ENCODE measurements at regions not wholly inside any gene's neighbourhood (a gene's known extent, or its start where the extent isn't known, plus 50 kb on each side); places are given as distances from the start of the nearest gene placed in this dataset.
A peak's percentile ranks its signal among the peaks of the same experiment; 100 is the strongest.

GRCh38 chr1:39109644-39110043 is 83.5 kb downstream of the NDUFS5 start:
- no peak for FAIRE-seq

DNA sequence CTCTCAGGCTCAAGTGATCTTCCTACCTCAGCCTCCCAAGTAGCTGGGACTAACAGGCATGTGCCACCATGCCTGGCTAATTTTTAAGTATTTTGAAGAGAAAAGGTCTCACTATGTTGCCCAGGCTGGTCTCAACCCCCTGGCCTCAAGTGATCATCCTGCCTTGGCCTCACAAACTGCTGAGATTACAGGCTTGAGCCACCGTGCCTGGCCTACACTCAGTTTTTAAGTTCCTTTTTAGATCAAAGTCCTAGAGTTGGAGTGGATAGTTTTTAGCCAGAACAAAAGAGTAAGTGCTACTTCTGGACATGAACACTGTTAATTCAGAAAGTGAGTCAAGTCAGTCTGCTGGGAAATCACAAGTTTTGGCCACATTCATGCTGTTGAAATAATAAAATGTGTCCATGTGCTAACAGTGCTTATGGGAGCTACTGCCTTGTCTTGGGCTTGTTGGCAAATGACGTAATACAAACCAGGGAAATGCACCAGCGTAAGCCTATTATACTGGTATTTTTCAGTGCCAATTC is 84.2 kb downstream of the NDUFS5 start:
- FAIRE-seq = no peak

DNA sequence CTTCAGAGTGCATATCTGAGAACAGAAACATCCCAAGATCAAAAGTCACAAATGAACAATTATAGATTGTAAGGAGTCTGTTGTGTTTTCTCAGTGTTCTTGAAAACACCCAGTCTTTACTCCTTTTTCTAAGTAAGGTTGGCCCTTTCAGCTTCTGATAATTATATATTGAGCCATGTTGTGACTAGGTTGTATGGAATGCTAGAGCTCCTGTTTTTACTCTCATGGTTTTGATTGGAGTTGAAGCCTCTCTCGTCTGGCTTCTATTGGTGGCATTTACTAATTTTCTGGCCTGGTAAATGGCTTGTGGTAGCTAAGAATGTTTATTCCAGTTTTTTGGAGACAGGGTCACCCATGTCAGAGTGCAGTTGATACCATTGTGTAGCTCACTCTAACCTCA is 84.7 kb downstream of the NDUFS5 start:
- FAIRE-seq = no peak

GRCh38 chr1:39113109-39113743 is 87.1 kb downstream of the NDUFS5 start:
- FAIRE-seq = no peak

DNA sequence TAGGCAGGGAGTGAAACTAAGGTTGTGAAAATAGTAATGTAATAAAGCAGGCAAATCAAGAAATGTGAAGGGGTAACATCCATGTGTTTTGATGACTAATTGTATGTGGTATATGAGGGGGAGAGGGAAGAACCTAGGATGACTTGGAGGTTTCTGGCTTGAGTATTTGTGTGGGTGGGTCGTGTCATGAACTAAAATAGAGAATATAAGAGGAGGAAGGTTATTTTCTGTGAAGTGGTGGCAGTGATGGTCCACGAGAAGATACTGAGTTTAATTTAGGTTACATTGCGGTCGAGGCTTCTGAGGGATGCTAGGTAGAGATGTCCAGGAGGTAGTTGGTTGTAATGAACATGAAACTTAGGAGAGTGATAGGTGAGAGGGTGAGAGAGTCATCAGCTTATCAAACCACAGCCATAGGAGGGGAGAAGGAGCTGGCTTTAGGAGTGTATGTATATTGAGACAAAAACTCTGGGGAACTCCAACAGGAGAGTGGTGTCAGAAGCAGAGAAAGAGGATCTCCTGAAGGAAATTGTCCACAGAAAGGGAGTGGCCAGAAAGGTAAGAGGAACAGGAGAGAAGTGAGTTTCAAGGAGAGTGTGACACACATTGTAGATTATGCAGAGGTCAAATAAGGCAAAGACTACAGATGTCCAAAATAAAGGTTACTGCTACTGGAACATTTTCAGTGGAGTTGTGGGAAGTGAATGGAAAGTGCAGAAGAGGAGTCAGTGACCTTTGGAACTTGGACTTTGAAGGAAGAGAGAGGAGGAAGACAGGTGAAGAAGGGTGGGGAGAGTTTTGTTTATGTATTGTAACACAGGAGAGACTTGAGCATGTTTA is 89.0 kb upstream of the MACF1 start:
- no peak for FAIRE-seq

DNA sequence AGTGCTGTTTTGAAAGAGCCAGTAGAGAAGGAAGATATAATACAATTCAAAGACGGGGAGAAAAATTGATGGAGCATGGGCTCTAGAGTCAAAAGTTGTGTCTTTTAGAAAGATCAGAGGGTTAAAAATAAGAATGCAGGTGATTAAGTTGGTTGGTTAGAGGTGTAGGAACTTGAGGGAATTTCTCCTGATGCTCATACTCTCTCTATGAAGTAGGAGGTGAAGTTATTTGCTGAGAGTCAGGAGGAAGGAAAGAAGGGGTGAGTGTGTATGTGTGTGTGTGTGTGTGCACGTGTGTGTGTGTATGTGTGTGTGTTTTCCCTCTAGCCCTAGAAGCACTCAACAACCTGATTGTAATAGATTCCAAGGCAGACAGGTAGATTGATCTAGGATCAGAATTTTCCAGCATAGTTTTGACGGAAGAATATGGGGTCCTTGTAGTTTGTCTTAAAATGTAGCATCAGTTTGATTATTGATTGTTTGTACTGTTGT is 88.3 kb upstream of the MACF1 start:
- FAIRE-seq = no peak

DNA sequence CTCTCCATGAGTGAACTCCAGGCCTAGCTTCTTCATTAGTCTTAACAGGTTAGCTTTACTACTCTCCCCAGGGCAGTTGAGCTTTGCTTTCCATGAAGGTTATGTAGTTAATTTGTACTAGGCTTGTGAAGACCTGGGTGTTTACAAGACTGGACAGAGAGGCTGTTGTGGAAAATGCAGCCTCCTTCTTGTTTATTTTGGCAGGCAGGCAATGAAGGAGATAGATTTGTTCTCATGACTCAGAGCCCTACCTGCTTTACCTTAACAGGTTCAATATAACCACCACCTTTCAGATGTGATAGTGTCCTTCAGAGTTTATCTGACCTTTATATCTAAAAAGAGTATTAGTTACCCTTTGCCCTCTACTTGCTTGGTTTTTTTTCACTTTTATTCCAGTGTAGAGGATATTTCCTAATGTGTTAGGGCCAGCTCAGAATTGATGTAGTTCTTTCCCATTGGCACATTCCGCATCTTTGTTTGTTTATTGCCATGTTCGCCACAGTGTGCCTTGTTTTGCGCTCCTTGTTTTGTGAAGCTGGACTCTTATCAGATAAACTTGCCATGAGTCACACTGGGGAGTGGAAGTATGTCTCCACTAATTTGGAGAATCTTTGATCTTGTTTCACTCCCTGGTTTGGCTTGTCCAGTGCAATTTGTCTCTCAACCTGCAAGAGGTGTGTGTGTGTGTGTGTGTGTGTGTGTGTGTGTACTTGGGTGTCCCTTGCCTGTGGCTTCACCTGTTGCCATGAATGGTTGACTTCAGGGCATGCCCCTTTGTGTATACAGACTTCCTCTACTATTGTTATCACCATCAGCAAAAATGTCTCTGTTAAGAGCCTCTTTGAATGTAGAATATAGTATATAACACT is 87.4 kb upstream of the MACF1 start:
- FAIRE-seq = no peak

- FAIRE-seq = no peak
These were observed 86.5 kb upstream of the MACF1 start for GRCh38 chr1:39117899-39118450.

GRCh38 chr1:39122056-39122455 is 82.4 kb upstream of the MACF1 start:
- FAIRE-seq = no peak

DNA sequence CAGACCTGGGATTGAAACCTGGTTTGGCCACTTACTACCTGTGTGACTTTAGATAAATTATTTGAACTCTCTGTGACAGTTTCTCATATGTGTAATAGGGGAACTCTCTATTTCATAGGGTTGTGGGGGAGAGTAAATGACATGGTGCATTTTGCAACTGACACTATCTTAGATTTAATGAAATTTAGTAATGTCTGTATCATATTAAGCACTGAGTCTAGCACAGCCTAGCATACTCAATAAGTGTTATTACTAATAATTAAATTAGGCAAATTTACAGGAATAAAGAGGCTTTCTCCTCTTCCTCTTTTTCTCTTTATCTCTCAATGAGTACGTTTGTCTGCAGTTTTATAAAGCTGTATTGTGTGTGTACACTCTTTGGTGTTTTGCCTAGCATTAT is 80.2 kb upstream of the MACF1 start:
- no peak for FAIRE-seq

GRCh38 chr1:39127513-39127912 is 77.0 kb upstream of the MACF1 start:
- FAIRE-seq = no peak

DNA sequence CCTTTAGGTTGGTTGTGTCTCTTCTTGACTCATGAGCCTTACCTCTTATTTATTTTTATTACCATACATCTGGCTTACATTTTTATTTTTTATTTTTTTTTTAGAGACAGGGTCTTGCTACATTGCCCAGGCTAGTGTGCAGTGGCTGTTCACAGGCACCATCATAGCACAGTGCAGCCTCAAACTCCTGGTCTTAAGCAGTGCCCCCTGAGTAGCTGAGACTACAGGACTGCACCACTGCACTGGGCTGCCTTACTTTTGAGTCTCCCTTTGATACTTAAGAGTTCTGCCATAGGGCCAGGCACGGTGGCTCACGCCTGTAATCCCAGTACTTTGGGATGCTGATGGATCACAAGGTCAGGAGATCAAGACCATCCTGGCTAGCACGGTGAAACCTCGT is 76.4 kb upstream of the MACF1 start:
- FAIRE-seq = no peak

DNA sequence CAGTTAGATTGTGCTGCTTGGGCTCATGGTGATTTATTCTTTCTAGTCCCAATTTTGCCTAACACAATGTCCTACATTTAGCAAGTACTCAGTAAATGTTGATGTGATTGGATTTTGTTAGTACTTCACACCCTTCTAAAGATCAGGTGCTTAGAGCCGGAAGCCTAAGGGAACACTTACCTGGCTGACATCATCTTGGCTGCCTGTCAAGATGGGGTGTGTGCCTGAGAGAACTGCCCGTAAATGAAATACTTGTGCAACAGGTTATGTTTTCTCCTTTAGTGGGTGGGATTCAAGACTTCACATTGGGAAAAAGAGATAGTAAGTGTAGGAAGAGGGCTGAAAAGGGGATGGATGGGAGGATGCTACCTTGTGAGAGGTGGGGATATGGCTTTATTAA is 75.5 kb upstream of the MACF1 start:
- FAIRE-seq = no peak

DNA sequence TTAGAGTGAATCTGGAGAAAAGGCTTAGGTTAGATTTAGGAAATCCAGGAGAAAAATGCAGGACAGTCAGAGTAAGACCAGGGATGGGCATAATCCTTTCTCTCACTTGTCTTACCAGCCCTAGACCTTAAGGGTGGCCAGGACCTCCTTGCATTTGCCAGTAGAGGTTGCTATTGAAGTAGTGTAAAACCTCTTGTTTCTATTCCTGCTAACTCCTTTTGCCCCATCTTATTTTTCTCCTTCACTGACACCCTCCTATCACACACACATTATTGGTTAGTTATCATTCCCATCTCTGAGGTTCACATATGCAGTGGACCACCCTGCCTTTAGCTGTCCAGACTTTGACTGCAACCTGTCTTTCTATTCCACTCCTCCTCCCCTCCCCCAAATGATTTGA is 75.0 kb upstream of the MACF1 start:
- FAIRE-seq = no peak

DNA sequence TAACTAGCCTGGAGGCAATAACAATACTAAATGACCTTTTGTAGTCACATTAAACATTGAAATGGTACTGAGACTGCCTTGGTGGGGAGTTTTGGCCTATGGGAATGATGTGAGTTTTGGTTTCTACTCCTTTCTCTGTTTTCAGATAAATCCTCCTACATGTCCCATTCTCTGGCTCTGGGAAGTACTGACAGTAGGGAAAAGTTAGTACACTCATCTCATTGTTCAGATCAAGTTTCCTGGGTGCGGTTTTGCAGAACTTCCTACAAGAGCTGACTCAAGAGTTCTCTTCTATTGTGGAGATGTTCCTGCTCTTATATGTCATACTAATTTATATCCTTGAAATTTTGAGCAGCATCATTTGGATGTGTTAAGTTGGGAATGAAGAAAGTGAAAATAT is 74.2 kb upstream of the MACF1 start:
- FAIRE-seq = no peak

GRCh38 chr1:39131940-39132339 is 72.6 kb upstream of the MACF1 start:
- no peak for FAIRE-seq

GRCh38 chr1:39132505-39133339 is 71.8 kb upstream of the MACF1 start:
- FAIRE-seq = no peak

DNA sequence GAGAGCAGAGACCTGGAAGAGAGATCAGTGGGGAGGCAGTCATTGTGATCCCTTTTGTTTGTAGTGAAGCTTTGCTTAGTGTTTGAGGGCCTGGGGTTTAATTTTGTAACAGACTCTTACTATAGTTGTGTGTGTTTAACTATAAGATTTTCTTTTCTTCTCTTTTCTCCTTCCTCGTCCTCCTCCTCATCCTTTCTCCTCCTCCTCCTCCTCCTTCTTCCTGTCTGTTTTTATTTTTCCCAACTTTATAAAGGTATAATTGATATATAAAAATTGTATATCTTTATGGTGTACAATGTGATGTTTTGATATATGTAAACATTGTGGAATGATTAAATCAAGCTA is 71.2 kb upstream of the MACF1 start:
- FAIRE-seq = no peak

DNA sequence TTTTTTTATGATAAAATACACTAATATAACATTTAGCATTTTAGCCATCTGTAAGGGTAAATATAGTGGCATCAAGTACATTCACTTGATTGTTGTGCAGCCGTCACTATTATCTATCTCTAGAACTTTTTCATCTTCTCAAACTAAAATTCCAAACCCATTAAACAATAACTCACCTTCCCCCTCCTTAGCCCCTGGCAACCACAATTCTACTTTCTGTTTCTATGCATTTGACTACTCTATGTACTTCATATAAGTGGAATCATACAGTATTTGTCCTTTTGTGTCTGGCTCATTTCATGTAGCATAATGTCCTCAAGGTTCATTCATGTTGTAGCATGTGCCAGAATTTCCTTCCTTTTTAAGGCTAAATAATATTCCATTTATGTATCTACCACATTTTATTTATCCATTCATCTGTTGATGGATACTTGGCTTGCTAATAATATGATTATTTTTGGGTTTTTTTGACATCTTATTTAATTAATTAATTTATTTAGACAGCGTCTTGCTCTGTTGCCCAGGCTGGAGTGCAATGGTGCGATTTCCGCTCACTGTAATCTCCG is 69.6 kb upstream of the MACF1 start:
- no peak for FAIRE-seq

DNA sequence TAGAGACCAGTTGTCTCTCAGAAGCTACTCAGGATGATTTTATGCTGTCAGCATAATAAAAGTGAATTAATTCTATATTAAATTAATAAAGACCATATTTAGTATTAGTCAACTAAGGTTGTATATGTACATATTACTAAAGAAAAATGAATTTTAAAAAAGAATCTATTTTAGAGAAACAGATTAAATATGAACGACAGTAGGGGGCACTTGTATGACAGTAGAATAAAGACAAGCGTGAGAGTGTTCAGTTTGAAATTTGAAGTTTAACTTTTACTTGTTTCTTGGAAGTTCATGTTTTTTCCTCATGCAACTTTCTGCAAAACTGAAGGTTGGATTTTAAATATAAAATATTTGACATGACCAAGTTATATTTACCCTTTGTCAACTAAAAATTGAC is 67.9 kb upstream of the MACF1 start:
- peak; percentile 11 for FAIRE-seq

GRCh38 chr1:39139723-39140360 is 64.7 kb upstream of the MACF1 start:
- FAIRE-seq = no peak

Measured in TTC549 (cell line).